GM19455 (cell line): ENCODE measurements at regions not wholly inside any gene's neighbourhood (a gene's known extent, or its start where the extent isn't known, plus 50 kb on each side); places are given as distances from the start of the nearest gene placed in this dataset.

Experiments used
- ATAC-seq: cut with Tn5 transposase; IDR thresholded peaks from one replicate; pipeline ENCODE4 v1.9.1; 2021; ENCODE audit not compliant: unreplicated experiment

DNA sequence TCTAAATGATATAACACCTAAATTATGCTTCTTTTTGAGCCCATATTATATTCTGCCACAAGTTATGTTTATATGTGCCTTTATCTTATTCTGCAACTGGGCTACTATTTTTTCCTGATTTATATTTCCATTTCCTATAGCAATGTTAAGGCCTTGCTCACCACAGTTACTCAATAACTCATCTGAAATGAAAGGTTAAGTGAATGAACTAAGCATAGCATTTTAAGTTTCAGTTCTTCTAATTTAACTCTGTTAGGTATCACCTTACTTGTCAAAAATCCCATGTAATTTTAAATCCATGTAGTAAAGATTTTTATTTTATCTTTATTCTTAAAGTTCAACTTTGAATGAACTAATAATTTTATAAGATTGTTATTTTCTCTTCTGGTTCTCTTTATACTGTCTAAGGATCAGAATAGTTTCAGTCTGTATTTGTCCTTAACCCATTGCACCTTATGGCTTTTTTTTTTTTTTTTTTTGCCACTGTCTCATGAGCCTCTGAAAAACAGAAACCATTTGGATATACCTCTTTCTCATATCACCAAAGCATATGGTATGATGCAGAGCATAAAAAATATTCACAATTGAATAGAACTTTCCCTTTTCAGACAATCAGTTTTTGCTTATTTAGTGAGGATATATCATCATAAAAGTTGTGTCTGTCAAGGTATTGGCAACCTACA, 301.8 kb upstream of the ZWINT start:
- peak; percentile 65 for ATAC-seq

DNA sequence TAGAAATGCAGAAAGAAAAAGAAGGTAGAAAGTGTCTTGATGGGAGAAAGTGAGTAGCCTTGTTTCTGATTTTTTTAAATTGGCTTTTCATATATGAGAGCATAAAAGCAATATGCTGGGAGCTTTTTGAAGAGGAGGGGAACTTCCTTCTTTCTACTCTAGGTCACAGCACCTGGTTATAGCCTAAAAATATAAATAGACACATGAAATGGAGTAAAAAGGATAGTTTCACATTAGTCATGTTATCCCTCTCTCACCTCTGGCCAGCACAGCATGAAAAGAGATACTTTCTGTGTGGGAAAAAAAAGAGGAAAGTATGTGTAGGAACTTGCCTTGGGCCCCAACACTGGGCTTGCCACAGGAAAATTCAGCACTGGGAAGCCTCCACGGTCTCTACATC, 292.2 kb upstream of the ZWINT start:
- no peak for ATAC-seq

DNA sequence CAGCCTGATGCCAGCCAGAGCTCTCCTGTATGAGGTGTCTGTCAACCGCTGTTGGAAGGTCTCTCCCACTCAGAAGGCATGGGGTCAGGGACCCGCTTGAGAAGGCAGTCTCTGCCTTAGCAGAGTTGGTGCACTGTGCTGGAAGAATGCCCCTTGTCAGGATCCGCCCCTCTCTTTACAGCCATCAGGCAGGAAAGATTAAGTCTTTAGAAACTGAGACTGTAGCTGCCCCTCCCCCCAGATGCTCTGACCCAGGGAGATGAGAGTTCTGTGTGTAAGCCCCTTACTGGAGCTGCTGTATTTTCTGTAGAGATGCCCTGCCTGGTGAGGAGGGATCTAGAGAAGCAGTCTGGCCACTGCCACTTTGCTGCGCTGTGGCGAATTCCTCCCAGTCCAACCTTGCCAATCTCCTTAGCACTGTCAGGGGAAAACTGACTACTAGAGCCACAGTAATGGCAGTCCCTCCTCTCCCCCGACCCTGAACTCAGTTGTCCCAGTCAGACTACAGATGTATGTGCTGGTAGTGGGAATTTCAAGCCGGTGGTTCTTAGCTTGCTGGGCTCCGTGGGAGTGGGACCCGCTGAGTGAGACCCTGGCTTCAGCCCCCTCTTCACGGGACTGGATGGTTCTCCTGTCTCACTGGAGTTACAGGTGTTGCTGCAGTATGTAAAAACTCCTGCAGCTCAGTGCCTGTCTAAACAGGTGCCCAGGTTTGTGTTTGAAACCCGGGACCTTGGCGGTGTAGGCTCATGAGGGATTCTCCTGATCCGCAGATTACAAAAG, 285.5 kb upstream of the ZWINT start:
- no peak for ATAC-seq

DNA sequence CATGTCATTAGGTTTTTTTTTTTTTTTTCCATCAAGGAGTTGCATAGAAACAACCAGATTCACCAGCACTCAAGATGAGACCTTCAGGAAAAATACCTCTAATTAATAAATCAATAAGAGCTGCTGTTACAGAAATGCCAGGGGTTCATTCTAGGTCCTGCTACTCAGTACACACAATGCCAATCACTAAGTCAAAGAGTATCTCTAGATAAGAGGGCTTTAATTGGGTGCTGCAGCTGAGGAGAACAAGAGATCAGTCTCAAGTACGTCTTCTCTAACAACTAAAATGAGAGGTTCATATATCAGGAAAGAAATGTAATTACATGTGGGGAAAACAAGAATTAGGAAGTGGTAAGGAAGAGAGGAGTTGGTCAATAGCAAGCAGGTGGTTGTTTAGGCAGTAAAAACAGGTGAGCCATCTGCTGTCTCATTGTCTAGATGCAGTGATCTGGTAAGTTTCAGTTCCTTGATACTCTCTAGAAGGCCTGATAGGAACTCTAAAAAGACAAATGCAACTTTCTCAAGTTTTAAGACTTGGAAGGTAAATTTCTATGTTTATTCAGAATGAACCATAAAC, 272.9 kb upstream of the ZWINT start:
- ATAC-seq, result peak; percentile 73

DNA sequence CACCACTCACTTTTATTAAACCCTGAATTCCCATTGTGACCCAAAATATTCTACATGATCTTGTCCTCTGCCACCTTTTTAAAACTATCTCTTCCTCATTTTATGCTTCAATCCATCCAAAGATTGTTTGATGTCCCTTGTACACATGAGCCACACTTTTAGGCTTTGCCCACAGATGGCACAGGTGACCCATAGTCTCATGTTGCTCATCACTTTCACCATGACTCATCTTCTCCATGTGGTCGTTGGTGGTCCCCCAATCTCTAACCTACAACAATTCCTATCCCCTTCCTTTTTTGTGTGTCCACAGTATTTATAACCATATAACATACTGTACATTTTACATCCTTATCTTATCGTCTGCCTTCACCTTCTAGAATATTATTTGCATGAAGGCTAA, 271.5 kb upstream of the ZWINT start:
- no peak for ATAC-seq

DNA sequence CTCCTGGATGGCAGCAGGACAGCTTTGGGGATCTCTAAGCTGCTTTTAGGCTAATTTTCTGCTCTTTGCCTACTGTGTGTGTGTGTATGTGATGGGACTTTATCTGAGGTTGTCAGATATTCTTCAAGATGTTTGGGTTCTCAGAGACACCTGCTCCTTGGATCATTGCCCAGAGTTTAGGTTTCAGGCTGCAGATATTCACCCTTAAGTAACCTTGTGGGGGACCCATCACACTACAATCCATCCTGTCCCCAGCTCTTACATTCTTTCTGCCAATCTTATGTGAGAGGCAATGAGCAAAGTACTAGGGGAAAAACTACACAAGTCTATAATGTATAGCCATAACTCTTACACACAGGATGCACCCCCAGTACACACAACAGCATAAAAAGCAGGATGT, 263.0 kb upstream of the ZWINT start:
- no peak for ATAC-seq

DNA sequence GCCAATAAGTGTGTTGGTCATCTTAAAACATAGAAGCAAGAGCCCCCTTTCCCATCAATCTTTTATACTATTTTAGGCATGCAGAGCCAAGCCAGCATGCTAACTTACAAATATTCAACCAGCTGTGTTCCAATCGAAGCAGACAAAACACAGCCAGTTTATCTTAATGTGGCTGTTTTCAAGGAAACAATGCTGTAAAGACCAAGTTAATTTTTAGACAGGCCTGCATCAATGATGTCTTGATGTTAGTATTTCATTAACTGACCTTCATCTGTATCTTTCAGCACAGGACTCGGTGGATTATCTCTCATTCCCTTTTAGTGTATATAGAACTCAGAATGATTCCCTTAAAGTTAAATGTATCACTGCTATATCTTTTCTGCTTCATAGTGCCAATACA, 262.0 kb upstream of the ZWINT start:
- no peak for ATAC-seq

DNA sequence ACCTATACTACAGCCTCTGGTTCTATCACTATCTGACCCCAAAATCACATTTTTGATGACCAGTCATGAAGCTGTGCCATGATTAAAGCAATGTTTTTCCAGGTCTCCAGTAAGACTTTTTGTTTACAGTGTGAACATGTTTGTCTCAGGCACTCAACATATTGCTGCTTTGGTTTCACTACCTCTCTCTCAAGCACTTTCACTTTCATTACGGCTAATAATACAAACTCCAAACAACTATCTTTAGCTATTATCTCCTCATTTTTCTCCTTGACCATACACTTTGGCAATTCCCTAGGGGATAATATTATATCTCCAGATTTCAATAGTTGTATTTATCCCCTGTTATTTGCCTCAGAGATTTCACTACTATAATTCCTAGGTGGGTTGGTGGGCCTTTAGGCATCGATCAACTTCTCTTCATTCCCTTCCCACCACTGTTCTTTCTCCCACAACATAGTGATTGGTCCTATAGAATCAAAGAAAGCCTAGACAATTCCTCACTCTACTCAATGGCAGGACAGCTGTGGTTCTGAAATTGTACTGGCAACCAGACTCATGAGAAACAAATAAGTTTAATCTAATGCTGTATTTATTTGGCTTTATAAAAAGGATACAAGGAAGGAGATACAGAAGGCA, 261.4 kb upstream of the ZWINT start:
- peak; percentile 81 for ATAC-seq

DNA sequence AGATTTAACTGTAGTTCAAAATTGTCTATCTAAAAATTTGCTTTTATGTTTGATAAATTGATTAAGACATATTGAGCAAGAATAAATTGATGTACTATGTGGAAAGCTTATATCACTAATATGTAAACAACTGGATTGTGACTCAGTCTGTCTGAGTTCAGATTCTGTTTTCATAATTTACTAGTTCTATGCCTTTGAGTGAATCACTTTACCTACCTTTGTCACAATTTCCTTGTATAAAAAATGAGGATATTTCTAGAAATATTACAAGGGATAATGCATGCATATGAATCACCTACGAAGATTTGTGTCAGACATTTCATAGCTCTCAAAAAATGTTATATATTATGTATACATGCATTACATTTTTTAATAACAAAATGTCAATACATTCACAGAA, 245.1 kb upstream of the ZWINT start:
- no peak for ATAC-seq

DNA sequence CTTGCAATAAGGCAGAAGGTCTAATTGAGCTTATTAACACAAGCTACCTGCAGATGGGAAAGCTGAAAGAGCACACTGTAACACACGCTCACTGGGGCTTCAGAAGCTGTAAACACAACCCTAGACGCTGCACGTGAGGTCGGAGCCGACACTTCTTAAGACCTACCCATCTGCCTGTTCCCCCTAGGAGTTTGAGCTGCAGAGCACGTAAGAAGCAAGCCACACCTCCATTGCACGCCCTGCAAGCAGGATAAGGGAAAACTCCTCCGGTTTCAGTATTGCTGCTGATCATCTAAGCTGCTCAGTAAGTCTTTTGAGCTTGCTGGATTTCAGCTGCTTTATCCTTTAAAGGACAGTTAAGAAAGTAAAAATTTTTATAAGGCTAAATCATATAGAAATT, 244.0 kb upstream of the ZWINT start:
- ATAC-seq, result no peak

DNA sequence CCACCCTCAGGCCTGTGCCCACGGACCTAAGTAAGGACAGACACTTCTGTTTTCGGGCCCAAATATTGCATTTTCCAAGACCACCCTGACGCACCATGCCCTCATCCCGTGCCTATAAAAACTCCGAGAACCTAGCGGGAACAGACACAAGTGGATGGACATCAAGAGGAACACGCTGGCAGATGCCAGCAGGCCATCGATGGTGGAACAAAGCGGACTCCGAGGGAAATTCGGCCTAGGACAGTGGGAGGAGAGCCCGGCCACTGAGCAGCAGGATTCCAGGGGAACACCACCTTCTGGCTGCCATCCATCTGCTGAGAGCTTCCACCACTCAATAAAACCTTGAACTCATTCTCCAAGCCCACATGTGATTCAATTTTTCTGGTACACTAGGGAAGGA, 243.6 kb upstream of the ZWINT start:
- no peak for ATAC-seq

DNA sequence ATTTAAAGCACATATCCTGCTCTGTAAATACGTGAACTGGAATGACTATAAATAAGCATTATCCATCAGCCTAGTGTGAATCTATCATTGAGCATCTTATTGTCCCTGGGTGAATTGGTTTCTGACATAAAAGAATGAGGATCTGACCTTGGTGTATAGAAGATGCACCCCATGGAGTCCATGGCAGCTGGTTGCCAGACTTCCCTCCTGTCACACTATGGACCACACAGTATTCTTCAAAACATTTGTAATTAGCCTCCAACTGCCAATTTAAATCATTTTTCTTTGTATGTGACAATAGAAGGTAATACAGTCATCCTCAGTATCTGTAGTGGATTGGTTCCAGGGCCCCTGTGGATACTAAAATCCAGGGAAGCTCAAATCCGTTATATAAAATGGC, 238.1 kb upstream of the ZWINT start:
- no peak for ATAC-seq

DNA sequence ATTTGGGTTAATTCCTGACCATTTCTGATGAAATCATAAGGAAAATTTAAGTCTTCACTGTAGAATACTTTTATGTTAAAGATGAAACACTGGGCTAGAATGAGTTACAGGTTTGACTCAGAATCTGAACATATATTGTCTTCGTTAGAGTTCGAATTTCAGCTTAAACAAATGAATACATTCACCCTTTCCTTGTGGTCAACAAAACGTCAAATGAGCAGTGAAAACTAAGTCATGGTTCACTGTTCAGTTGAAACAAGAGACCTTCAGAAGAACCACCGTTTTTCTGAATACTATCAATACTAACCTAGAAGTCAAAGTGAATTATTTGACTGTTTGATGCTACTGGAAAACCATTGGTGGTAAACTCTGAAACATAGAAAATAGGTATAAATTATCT, 235.2 kb upstream of the ZWINT start:
- no peak for ATAC-seq

DNA sequence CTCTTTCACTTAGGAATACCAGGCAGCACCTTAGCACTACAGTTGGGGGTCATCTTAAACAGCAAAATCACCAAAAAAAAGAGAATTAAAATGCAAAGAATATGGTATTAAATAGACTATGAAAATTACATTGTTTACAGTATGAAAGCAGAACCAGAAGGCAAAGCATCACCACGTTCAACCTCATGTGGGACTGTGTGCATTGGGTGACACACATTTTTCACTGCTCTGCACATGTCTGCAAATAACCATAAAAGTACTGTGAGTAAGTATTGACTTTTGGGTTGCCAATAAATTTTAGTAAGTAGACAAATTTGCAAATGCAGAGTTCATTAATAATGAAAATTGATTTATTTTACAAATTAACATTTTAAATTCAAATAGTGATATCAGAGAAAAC, 232.1 kb upstream of the ZWINT start:
- ATAC-seq, result no peak

DNA sequence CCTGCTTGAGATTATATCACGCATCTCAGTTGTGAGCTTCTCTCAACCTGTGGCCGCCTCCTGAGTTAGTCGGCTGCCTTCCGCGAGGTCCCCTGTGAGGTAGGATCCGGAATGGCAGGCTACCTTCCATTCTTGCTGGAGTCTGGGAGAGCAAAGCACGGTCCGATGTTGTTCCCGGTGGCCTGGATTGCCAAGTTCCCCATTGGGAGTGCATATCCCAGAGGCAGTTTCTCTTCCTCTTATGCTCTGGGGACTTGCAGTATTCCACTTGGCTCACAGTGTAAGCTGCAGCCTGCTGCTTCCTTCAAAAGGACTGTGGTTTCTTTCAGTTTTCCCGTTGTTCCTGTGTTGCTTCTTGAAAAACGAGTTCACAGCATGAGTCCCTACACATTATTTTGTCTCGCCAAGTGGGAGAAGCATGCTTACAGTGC, 225.4 kb upstream of the ZWINT start:
- ATAC-seq, result no peak

DNA sequence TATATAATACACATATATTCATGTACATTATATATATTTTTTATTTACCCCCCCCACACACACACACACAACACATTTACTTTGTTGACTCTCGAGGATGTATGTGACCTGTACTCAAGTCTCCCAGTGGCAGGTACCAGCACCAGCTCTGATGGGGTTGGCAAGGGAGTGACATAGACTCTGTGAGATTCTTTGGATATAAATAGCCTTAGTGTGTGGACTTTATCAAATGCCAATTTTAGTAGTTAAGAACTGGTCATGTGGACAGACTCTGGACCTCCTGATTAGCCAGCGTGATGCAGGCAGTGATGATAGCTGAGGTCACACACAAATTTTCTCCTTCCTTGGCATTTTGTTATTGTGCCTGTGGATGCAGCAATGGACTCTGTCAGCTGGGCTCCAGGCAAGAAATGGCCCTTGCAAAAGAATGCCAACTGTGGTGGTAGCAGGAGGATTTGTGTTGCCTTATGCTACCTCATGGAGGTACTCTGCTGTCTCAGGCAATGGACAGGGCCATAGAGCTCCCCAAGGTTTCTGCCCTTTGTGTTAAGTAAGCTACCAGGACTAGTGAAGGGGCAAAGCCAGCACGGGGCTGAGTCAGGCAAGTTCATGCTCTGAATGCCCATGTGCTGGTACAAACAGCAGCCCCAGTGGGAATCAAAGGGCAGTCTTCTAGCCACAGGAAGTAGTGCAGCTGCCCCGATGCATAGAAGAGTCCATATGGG, 224.6 kb upstream of the ZWINT start:
- no peak for ATAC-seq

DNA sequence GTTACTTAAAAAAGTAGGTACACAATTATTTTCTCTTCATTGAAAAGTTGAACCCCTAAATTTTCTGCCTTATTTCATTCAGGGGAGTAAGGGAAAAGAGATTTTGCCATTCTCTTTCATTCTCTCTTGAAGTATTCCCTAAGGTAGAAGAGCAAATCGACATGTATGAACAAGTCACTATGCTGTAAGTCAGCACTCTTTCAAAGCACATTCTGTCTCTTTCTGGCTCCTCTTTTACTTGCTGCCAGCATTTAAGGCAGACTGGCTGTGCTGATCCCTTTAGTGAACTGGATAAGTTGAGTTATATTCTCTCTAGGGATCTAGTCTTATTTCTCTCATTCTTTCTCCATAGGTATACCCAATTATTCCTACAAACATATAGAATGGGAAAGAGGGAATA, 222.3 kb upstream of the ZWINT start:
- no peak for ATAC-seq

DNA sequence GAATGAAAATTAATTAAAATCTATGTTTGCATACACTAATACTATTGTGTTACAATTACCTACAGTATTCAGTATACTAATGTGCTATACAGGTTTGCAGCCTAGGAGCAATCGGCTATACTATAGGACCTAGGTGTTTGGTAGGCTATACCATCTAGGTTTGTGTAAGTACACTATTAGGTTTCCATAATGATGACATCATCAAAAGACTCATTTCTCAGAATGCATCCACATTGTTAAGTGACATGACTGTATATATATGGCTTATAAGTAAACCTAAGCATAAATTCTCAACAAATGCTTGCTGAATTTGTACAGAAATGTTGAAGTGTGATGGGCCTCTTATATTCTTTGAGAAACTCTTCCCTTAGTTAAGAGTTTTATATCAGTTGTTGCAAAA, 206.5 kb upstream of the ZWINT start:
- ATAC-seq, result no peak

DNA sequence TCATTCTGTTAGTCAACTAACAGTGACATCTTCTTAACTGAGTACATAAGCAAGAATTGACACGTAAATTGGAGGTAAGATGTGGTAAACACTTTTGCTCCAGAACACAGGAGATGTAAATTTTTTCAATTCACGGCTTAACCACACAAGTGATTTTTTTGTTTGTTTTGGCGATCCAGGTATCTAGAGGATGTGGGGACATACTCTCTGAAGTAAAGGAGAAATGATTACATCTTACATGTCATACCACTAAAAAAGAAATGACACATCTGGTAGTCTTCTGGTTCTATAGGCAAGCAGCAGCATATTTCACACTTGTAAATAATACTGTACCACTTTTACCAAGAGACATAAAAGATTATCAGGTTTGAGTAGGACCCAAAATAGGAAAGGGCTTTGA, 200.3 kb upstream of the ZWINT start:
- no peak for ATAC-seq

DNA sequence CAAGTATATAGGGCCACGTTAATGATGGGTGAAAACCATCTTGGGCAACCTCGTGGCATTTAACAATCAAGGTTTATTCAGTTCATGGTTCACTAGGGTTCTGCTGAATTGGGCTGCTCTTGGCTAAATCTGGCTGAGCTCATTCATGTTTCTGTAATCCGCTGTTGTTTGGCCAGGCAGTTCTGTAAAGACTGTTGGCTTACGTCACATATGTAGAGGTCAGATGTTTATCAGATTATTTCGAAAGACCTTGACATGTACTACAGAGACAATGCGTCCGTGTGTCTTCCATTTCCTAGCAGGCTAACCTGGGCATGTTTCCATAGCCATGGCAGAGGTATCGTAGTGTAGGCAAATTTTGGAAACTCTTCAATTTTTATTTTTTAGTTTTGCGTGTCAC, 190.0 kb upstream of the ZWINT start:
- no peak for ATAC-seq

DNA sequence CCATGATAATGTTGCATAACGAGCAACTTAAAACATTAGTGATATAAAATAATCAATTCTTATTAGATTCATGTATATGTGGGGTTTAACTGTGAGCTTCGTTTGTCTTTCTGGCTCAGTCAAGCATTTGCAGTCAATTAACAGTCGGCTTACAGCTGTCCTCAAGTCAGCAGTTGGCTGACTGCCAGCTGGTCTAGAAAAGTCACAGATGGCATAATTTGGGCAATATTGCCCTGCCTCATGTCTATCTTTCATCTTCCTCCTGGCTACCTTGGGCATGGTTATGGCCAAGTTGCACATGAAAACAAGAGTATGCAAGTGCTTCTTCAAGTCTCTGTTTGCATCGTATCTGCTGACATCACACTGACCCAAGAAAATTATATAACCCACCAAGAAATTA, 186.1 kb upstream of the ZWINT start:
- ATAC-seq, result no peak
